ENCODE measurements at regions not wholly inside any gene's neighbourhood (a gene's known extent, or its start where the extent isn't known, plus 50 kb on each side); places are given as distances from the start of the nearest gene placed in this dataset.
"Not testable (repeated sequence)": the region's sequence is repeated elsewhere in the genome, so short reads cannot be mapped to it uniquely, and the experiment has no call there.

- DNase-seq (ENCODE audit: low read depth) = no peak
Measured at GRCh38 chr18:40148960-40149359, 1806.1 kb upstream of the PIK3C3 start.

GRCh38 chr18:40133253-40133652, 1821.8 kb upstream of the PIK3C3 start:
- no peak for DNase-seq (ENCODE audit: low read depth)

- DNase-seq (ENCODE audit: low read depth) = not testable (repeated sequence)
Measured at GRCh38 chr18:40132438-40132837, 1822.6 kb upstream of the PIK3C3 start.

- no peak for DNase-seq (ENCODE audit: low read depth)
Measured at GRCh38 chr18:40124107-40124506, 1830.9 kb upstream of the PIK3C3 start.

- DNase-seq (ENCODE audit: low read depth) = no peak
Measured at GRCh38 chr18:40120796-40121391, 1834.1 kb upstream of the PIK3C3 start.

- no peak for DNase-seq (ENCODE audit: low read depth)
Measured at GRCh38 chr18:40120356-40120755, 1834.7 kb upstream of the PIK3C3 start.

GRCh38 chr18:40119581-40119980, 1835.5 kb upstream of the PIK3C3 start:
- not testable (repeated sequence) for DNase-seq (ENCODE audit: low read depth)

GRCh38 chr18:40110455-40110854, 1844.6 kb upstream of the PIK3C3 start:
- no peak for DNase-seq (ENCODE audit: low read depth)

- DNase-seq (ENCODE audit: low read depth) = no peak
Measured at GRCh38 chr18:40109252-40110049, 1845.6 kb upstream of the PIK3C3 start.

- DNase-seq (ENCODE audit: low read depth) = no peak
Measured at GRCh38 chr18:40108596-40108995, 1846.4 kb upstream of the PIK3C3 start.

- no peak for DNase-seq (ENCODE audit: low read depth)
Measured at GRCh38 chr18:40102903-40103302, 1852.1 kb upstream of the PIK3C3 start.

- no peak for DNase-seq (ENCODE audit: low read depth)
Measured at GRCh38 chr18:40099641-40100040, 1855.4 kb upstream of the PIK3C3 start.

GRCh38 chr18:40096675-40097074, 1858.4 kb upstream of the PIK3C3 start:
- DNase-seq (ENCODE audit: low read depth) = no peak

- DNase-seq (ENCODE audit: low read depth) = no peak
Measured at GRCh38 chr18:40094441-40094840, 1860.6 kb upstream of the PIK3C3 start.

- DNase-seq (ENCODE audit: low read depth) = no peak
Measured at GRCh38 chr18:40088130-40088529, 1866.9 kb upstream of the PIK3C3 start.

GRCh38 chr18:40079786-40080185, 1875.2 kb upstream of the PIK3C3 start:
- DNase-seq (ENCODE audit: low read depth) = no peak

GRCh38 chr18:40075616-40076015, 1879.4 kb upstream of the PIK3C3 start:
- no peak for DNase-seq (ENCODE audit: low read depth)

- DNase-seq (ENCODE audit: low read depth) = no peak
Measured at GRCh38 chr18:40072761-40073160, 1882.3 kb upstream of the PIK3C3 start.

GRCh38 chr18:40066368-40066767, 1888.7 kb upstream of the PIK3C3 start:
- DNase-seq (ENCODE audit: low read depth) = no peak

- no peak for DNase-seq (ENCODE audit: low read depth)
Measured at GRCh38 chr18:40063488-40063887, 1891.5 kb upstream of the PIK3C3 start.

GRCh38 chr18:40061086-40061485, 1893.9 kb upstream of the PIK3C3 start:
- no peak for DNase-seq (ENCODE audit: low read depth)

- no peak for DNase-seq (ENCODE audit: low read depth)
Measured at GRCh38 chr18:40060562-40060961, 1894.5 kb upstream of the PIK3C3 start.

GRCh38 chr18:40058811-40059570, 1896.0 kb upstream of the PIK3C3 start:
- DNase-seq (ENCODE audit: low read depth) = no peak
